Natural killer cell (primary cell): ENCODE measurements at regions not wholly inside any gene's neighbourhood (a gene's known extent, or its start where the extent isn't known, plus 50 kb on each side); places are given as distances from the start of the nearest gene placed in this dataset.

ENCODE experiments used
- ATAC-seq, 3 donors: fragments of 150-1000 bp in 2 of 3; fragments of 200-7000 bp in 1 of 3; cut with Tn5 transposase; 1 replicate in 1 of 3; 2 replicates in 2 of 3; pipeline ENCODE4 v1.10.0; 2021; ENCODE audit warnings: mild to moderate bottlenecking in 2 of 3, moderate library complexity in 2 of 3
- DNase-seq, 2 donors: peaks; one replicate each; pipeline versions ENCODE4 v3.0.0 to v3.0.0-alpha.2; 2013 to 2021; ENCODE audit warnings: mixed read lengths in 1 of 2
- H3K27ac ChIP-seq: one replicate; pipeline ENCODE4 v1.5.1; 2013; ENCODE audit warnings: mild to moderate bottlenecking, low read length
- H3K27me3 ChIP-seq: one replicate; pipeline ENCODE4 v1.6.1; 2013; ENCODE audit warnings: low read length; ENCODE audit not compliant: control insufficient read depth, insufficient read depth
- H3K36me3 ChIP-seq: one replicate; pipeline ENCODE4 v1.6.1; 2013; ENCODE audit warnings: low read length; ENCODE audit not compliant: control insufficient read depth, insufficient read depth
- H3K4me1 ChIP-seq: one replicate; pipeline ENCODE4 v1.6.1; 2013; ENCODE audit warnings: low read length; ENCODE audit not compliant: control insufficient read depth, insufficient read depth
- H3K4me3 ChIP-seq: one replicate; pipeline ENCODE4 v1.5.1; 2013; ENCODE audit warnings: low read length
- H3K9me3 ChIP-seq: one replicate; pipeline ENCODE4 v1.6.1; 2013; ENCODE audit warnings: low read length; ENCODE audit not compliant: control insufficient read depth, insufficient read depth
- H3K27ac Mint-ChIP-seq, 2 donors: one replicate each; pipeline ENCODE4 v1.8.0; 2022; ENCODE audit warnings: mild to moderate bottlenecking in 2 of 2, mixed read lengths in 2 of 2, moderate library complexity in 1 of 2
- H3K27me3 Mint-ChIP-seq, 2 donors: one replicate each; pipeline ENCODE4 v1.8.0; 2022; ENCODE audit warnings: low read depth in 2 of 2, mixed read lengths in 2 of 2
- H3K36me3 Mint-ChIP-seq: one replicate; pipeline ENCODE4 v1.8.0; 2022; ENCODE audit warnings: mixed read lengths
- H3K4me1 Mint-ChIP-seq, 2 donors: one replicate each; pipeline ENCODE4 v1.8.0; 2022; ENCODE audit warnings: mixed read lengths in 2 of 2
- H3K4me3 Mint-ChIP-seq: one replicate; pipeline ENCODE4 v1.8.0; 2022; ENCODE audit warnings: mild to moderate bottlenecking, moderate library complexity, mixed read lengths
- H3K9me3 Mint-ChIP-seq, 2 donors: one replicate each; pipeline ENCODE4 v1.8.0; 2022; ENCODE audit warnings: mixed read lengths in 2 of 2
- WGBS: methylation state at CpG from one replicate; pipeline ENCODE4 v1.1.7; 2013; ENCODE audit warnings: missing lambda C conversion rate; ENCODE audit not compliant: insufficient coverage; 5-methylcytosine and 5-hydroxymethylcytosine counted together
- intact Hi-C: fragments of 100-400 bp; cut with micrococcal nuclease; formaldehyde crosslinking; loops from one replicate; pipeline ENCODE4 v1.14.2; 2022
- TF ChIP-seq, protein P1 (sequence below): fragments of 200-600 bp; IDR thresholded peaks from one replicate; pipeline ENCODE4 v1.8.0; 2022; ENCODE audit warnings: antibody characterized with exemption

DNA sequence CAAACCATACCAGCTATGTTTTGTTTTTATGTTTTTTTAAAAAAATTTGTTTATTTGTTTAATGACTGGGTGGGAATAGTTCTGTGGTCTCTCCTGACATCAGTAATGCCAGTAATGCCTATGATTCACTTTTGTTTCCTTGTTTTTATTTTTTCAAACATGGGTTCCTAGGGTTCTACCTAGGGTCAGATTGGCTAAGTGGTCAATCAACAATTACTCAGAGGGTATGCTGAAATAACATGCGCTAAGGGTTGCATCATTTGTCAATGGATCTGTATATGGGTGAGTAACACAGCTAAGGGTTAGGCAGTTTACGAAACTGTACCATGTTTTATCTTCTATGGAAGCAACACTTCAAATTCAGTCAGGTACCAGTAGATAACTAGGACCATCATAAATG lies 583.8 kb upstream of the GJE1 start:
- Mint-ChIP-seq H3K9me3 (peaks cover 0 to 7% of the 10 kb centered on the region in 2 donors), H3K4me3 (no peak overlapping the region), H3K27me3 (no peaks in the 10 kb centered on the region), H3K27ac (no peak overlapping the region), H3K36me3 (peaks cover 9% of the 10 kb centered on the region), H3K4me1 (peaks cover 5 to 9% of the 10 kb centered on the region in 2 donors)
- Histone ChIP-seq H3K4me3 (no peak overlapping the region), H3K4me1 (no peaks in the 10 kb centered on the region), H3K36me3 (no peaks in the 10 kb centered on the region), H3K9me3 (no peaks in the 10 kb centered on the region), H3K27ac (no peak overlapping the region), H3K27me3 (no peaks in the 10 kb centered on the region)
- DNase-seq (no peak), ATAC-seq (no peak)
- intact Hi-C loops = no loop called here
- TF ChIP-seq, protein P1, sequence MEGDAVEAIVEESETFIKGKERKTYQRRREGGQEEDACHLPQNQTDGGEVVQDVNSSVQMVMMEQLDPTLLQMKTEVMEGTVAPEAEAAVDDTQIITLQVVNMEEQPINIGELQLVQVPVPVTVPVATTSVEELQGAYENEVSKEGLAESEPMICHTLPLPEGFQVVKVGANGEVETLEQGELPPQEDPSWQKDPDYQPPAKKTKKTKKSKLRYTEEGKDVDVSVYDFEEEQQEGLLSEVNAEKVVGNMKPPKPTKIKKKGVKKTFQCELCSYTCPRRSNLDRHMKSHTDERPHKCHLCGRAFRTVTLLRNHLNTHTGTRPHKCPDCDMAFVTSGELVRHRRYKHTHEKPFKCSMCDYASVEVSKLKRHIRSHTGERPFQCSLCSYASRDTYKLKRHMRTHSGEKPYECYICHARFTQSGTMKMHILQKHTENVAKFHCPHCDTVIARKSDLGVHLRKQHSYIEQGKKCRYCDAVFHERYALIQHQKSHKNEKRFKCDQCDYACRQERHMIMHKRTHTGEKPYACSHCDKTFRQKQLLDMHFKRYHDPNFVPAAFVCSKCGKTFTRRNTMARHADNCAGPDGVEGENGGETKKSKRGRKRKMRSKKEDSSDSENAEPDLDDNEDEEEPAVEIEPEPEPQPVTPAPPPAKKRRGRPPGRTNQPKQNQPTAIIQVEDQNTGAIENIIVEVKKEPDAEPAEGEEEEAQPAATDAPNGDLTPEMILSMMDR = no peak
- WGBS = 56% methylated on average over 1 of the region's 2 CpGs

DNA sequence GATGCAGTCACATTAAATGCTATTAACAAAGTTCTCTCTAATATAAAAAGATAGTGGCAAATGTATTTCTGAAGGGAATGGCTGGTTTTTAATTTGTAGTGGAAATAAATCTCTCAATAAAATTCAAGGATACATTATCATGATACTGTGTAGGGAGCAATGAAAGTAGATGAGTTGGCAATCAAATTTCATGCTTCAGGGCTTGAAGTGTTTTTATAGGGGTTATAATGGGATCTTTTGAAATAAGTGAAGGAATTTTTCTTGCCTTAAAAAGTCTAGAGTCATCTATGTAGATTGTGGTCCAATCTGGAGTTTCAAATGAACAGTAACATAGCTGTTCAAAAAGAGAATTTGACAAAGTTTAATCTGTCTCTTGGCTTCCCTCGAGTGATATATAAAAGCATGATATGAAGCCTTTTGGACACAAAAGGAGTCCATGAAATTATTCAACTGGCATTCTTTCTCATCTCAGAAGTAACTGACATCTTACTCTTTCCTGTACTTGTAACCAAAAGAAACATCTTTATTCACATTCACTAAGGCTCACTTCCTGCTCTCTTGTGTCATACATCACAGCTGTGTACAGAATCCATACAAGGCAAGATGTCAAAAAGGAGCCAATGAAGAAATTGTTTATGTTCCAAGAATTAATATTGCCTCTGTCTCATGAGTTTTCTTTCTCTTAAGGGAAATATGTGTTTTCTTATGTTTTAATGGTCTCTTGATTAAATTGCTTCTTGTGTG lies 591.0 kb upstream of the GJE1 start:
- no peaks in the 10 kb centered on the region for H3K9me3 ChIP-seq
- H3K4me3 ChIP-seq = no peak overlapping the region
- Mint-ChIP-seq H3K36me3 (no peaks in the 10 kb centered on the region), H3K4me1 (no peaks in the 10 kb centered on the region), H3K27me3 (no peaks in the 10 kb centered on the region), H3K4me3 (no peak overlapping the region), H3K27ac (no peak overlapping the region), H3K9me3 (no peaks in the 10 kb centered on the region)
- 50% methylated on average over 1 of the region's 1 CpG for WGBS
- H3K27ac ChIP-seq = no peak overlapping the region
- intact Hi-C loops = no loop called here
- no peaks in the 10 kb centered on the region for H3K27me3 ChIP-seq
- no peaks in the 10 kb centered on the region for H3K36me3 ChIP-seq
- ATAC-seq (no peak), DNase-seq (no peak)
- no peaks in the 10 kb centered on the region for H3K4me1 ChIP-seq
- TF ChIP-seq, protein P1 = no peak

DNA sequence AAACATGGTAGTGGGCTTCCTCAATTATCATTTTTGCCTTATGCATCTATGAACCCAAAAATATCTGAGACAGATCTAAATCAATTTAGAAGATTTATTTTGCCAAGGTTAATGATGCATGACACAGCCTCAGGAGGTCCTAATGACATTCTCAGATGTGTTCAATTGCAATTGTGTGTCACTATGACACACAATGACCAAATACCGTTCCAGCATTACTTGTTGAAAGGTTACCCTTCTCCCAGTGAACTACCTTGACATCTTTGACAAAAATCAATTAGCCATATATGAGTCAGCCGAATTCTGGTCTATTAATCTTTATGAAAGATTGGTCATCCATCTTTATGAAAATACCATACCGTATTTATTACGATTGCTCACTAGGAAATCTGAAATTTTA lies 592.5 kb upstream of the GJE1 start:
- no peak overlapping the region for H3K27ac ChIP-seq
- Mint-ChIP-seq H3K4me3 (no peak overlapping the region), H3K27ac (no peak overlapping the region), H3K36me3 (no peaks in the 10 kb centered on the region), H3K27me3 (no peaks in the 10 kb centered on the region), H3K9me3 (no peaks in the 10 kb centered on the region), H3K4me1 (no peaks in the 10 kb centered on the region)
- H3K36me3 ChIP-seq = no peaks in the 10 kb centered on the region
- no peaks in the 10 kb centered on the region for H3K9me3 ChIP-seq
- H3K4me3 ChIP-seq = no peak overlapping the region
- H3K27me3 ChIP-seq = no peaks in the 10 kb centered on the region
- WGBS = 93% methylated on average over 2 of the region's 4 CpGs
- DNase-seq (no peak), ATAC-seq (no peak)
- intact Hi-C loops = no loop called here
- H3K4me1 ChIP-seq = no peaks in the 10 kb centered on the region
- TF ChIP-seq, protein P1 = no peak

DNA sequence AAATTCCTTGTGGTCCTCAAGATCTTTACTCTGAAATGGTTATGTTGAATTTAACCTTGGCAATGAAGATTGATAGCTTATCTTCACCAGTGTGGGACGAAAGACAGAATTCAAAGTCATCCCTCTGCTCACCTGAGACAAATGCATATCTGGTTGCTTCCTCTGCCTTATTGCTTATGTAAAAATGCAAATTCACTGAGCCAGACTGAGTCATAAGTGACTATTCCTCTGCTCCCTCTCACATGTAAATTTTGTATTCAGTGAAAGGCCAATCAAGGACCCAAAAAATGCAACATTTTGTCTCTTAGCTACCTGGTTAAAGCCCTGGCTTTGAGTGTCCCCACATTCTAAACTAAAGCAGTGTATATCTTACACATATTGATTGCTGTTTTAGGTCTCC lies 593.1 kb upstream of the GJE1 start:
- Histone ChIP-seq H3K4me1 (no peaks in the 10 kb centered on the region), H3K4me3 (no peak overlapping the region), H3K27me3 (no peaks in the 10 kb centered on the region), H3K9me3 (no peaks in the 10 kb centered on the region), H3K27ac (no peak overlapping the region), H3K36me3 (no peaks in the 10 kb centered on the region)
- intact Hi-C loops = no loop called here
- Mint-ChIP-seq H3K27ac (no peak overlapping the region), H3K9me3 (no peaks in the 10 kb centered on the region), H3K4me3 (no peak overlapping the region), H3K27me3 (no peaks in the 10 kb centered on the region), H3K4me1 (no peaks in the 10 kb centered on the region), H3K36me3 (no peaks in the 10 kb centered on the region)
- DNase-seq (no peak), ATAC-seq (no peak)
- 83% methylated on average over 1 of the region's 1 CpG for WGBS
- TF ChIP-seq, protein P1 = no peak
